ENCODE measurements at regions not wholly inside any gene's neighbourhood (a gene's known extent, or its start where the extent isn't known, plus 50 kb on each side); places are given as distances from the start of the nearest gene placed in this dataset.

GRCh38 chr2:167871286-167871685 is 376.1 kb downstream of the STK39 start (continued):
- no peak for TF ChIP-seq SP2 (IDR thresholded peaks at IDR 0.05; ENCODE audit: low read length)
- TF ChIP-seq SAP30 (IDR thresholded peaks at IDR 0.05; ENCODE audit: insufficient read depth, insufficient replicate concordance, low read length), result no peak
- TF ChIP-seq CBX8 (IDR thresholded peaks at IDR 0.05; ENCODE audit: borderline replicate concordance, low read depth, low read length), result no peak
